ENCODE measurements at regions not wholly inside any gene's neighbourhood (a gene's known extent, or its start where the extent isn't known, plus 50 kb on each side); places are given as distances from the start of the nearest gene placed in this dataset.
"Not testable (repeated sequence)": the region's sequence is repeated elsewhere in the genome, so short reads cannot be mapped to it uniquely, and the experiment has no call there.

GRCh38 chr1:29800522-29800956 is 564.2 kb downstream of the PTPRU start:
- no peak for DNase-seq

- DNase-seq = no peak
Measured at GRCh38 chr1:29800120-29800519, 563.8 kb downstream of the PTPRU start.

GRCh38 chr1:29798699-29799566 is 562.6 kb downstream of the PTPRU start:
- no peak for DNase-seq

GRCh38 chr1:29797125-29797524 is 560.8 kb downstream of the PTPRU start:
- not testable (repeated sequence) for DNase-seq

- not testable (repeated sequence) for DNase-seq
Measured at GRCh38 chr1:29795965-29796364, 559.6 kb downstream of the PTPRU start.

GRCh38 chr1:29793653-29794348 is 557.5 kb downstream of the PTPRU start:
- no peak for DNase-seq

GRCh38 chr1:29793101-29793546 is 556.8 kb downstream of the PTPRU start:
- DNase-seq = peak; percentile 83

- DNase-seq = no peak
Measured at GRCh38 chr1:29789910-29790247, 553.6 kb downstream of the PTPRU start.

GRCh38 chr1:29789221-29789909 is 553.0 kb downstream of the PTPRU start:
- no peak for DNase-seq

- DNase-seq = no peak
Measured at GRCh38 chr1:29786791-29787732, 550.7 kb downstream of the PTPRU start.

- no peak for DNase-seq
Measured at GRCh38 chr1:29786195-29786594, 549.9 kb downstream of the PTPRU start.

- DNase-seq = no peak
Measured at GRCh38 chr1:29785554-29785953, 549.2 kb downstream of the PTPRU start.

GRCh38 chr1:29785137-29785527 is 548.8 kb downstream of the PTPRU start:
- DNase-seq = no peak

GRCh38 chr1:29784276-29785136 is 548.2 kb downstream of the PTPRU start:
- no peak for DNase-seq

- no peak for DNase-seq
Measured at GRCh38 chr1:29783508-29784275, 547.4 kb downstream of the PTPRU start.

- DNase-seq = no peak
Measured at GRCh38 chr1:29782846-29783507, 546.7 kb downstream of the PTPRU start.

- DNase-seq = no peak
Measured at GRCh38 chr1:29779146-29779545, 542.8 kb downstream of the PTPRU start.

- peak; percentile 43 for DNase-seq
Measured at GRCh38 chr1:29777522-29777921, 541.2 kb downstream of the PTPRU start.

GRCh38 chr1:29774355-29774754 is 538.0 kb downstream of the PTPRU start:
- no peak for DNase-seq

GRCh38 chr1:29772584-29773100 is 536.3 kb downstream of the PTPRU start:
- no peak for DNase-seq
